ENCODE measurements at regions not wholly inside any gene's neighbourhood (a gene's known extent, or its start where the extent isn't known, plus 50 kb on each side); places are given as distances from the start of the nearest gene placed in this dataset.

- TF ChIP-seq CTCF (IDR thresholded peaks at IDR 0.05) (no peak), POLR2A (IDR thresholded peaks at IDR 0.05) (no peak)
These were observed 697.5 kb downstream of the GBE1 start for GRCh38 chr3:81063896-81064295.

All from testis (tissue), 2 donors.